GM23338 (cell line): ENCODE measurements at regions not wholly inside any gene's neighbourhood (a gene's known extent, or its start where the extent isn't known, plus 50 kb on each side); places are given as distances from the start of the nearest gene placed in this dataset.

Source experiments
- ATAC-seq: fragments of 200-7000 bp; cut with Tn5 transposase; 3 replicates; pipeline ENCODE4 v1.9.1; 2020
- DNase-seq: peaks from one replicate; pipeline ENCODE4 v3.0.0-alpha.2; 2015; ENCODE audit warnings: low spot score
- H2AFZ ChIP-seq: fragments of 200-600 bp; sonication (generic); 2 replicates; pipeline ENCODE4 v1.8.0; 2016; ENCODE audit warnings: antibody characterized with exemption, mild to moderate bottlenecking, moderate library complexity
- H3F3A ChIP-seq: fragments of 200-600 bp; sonication (generic); replicated peaks from 2 replicates; pipeline ENCODE4 v1.8.0; 2017; ENCODE audit warnings: antibody characterized with exemption, mixed run types, low read depth
- H3K27ac ChIP-seq: fragments of 200-600 bp; sonication (generic); 2 replicates; pipeline ENCODE4 v1.6.1; 2016; ENCODE audit warnings: low read depth
- H3K27me3 ChIP-seq: fragments of 200-600 bp; sonication (generic); 2 replicates; pipeline ENCODE4 v1.8.0; 2016; ENCODE audit warnings: mild to moderate bottlenecking, mixed run types, moderate library complexity; ENCODE audit not compliant: insufficient read depth
- H3K36me3 ChIP-seq: fragments of 200-600 bp; sonication (generic); 2 replicates; pipeline ENCODE4 v1.8.0; 2016; ENCODE audit warnings: mild to moderate bottlenecking; ENCODE audit not compliant: insufficient read depth
- H3K4me1 ChIP-seq: fragments of 200-600 bp; sonication (generic); 2 replicates; pipeline ENCODE4 v1.8.0; 2016; ENCODE audit warnings: mild to moderate bottlenecking, moderate library complexity; ENCODE audit not compliant: insufficient read depth
- H3K4me2 ChIP-seq: fragments of 200-600 bp; sonication (generic); 2 replicates; pipeline ENCODE4 v1.7.1; 2017; ENCODE audit warnings: mixed run types
- H3K4me3 ChIP-seq: fragments of 200-600 bp; sonication (generic); 2 replicates; pipeline ENCODE4 v1.6.1; 2016; ENCODE audit warnings: mixed run types
- H3K79me2 ChIP-seq: fragments of 200-600 bp; sonication (generic); replicated peaks from 2 replicates; pipeline ENCODE4 v1.8.0; 2017; ENCODE audit warnings: mild to moderate bottlenecking; ENCODE audit not compliant: insufficient read depth
- H3K9me2 ChIP-seq: fragments of 200-600 bp; sonication (generic); 2 replicates; pipeline ENCODE4 v1.8.0; 2017; ENCODE audit not compliant: insufficient read depth
- H4K20me1 ChIP-seq: fragments of 200-600 bp; sonication (generic); replicated peaks from 2 replicates; pipeline ENCODE4 v1.8.0; 2017; ENCODE audit warnings: mild to moderate bottlenecking; ENCODE audit not compliant: insufficient read depth
- H3K27ac Mint-ChIP-seq: 2 replicates; pipeline ENCODE4 v1.8.0; 2020; ENCODE audit warnings: inconsistent platforms, mild to moderate bottlenecking, moderate library complexity, mixed read lengths
- H3K27me3 Mint-ChIP-seq: 3 replicates; pipeline ENCODE4 v1.8.0; 2022; ENCODE audit warnings: low read depth, mild to moderate bottlenecking, moderate library complexity, mixed read lengths, inconsistent platforms; ENCODE audit not compliant: insufficient read depth, poor library complexity
- H3K36me3 Mint-ChIP-seq: 3 replicates; pipeline ENCODE4 v1.8.0; 2021; ENCODE audit warnings: low read depth, mild to moderate bottlenecking, inconsistent platforms, moderate library complexity, mixed read lengths
- H3K4me1 Mint-ChIP-seq: 3 replicates; pipeline ENCODE4 v1.8.0; 2020; ENCODE audit warnings: mild to moderate bottlenecking, inconsistent platforms, mixed read lengths
- H3K4me3 Mint-ChIP-seq: 3 replicates; pipeline ENCODE4 v1.8.0; 2021; ENCODE audit warnings: moderate library complexity, mild to moderate bottlenecking, inconsistent platforms, mixed read lengths
- H3K9me3 Mint-ChIP-seq: 3 replicates; pipeline ENCODE4 v1.8.0; 2020; ENCODE audit warnings: moderate library complexity, mild to moderate bottlenecking, inconsistent platforms, mixed read lengths
- CREB1 ChIP-seq: fragments of 250-450 bp; sonication (Bioruptor Pico); IDR thresholded peaks from 2 replicates; pipeline ENCODE4 v1.5.0; 2020; ENCODE audit warnings: low read depth, mild to moderate bottlenecking, moderate library complexity
- EZH2 ChIP-seq: fragments of 200-600 bp; sonication (generic); IDR thresholded peaks from one replicate; pipeline ENCODE4 v1.8.0; 2017; ENCODE audit warnings: antibody characterized with exemption, mild to moderate bottlenecking, low read depth; ENCODE audit not compliant: unreplicated experiment
- EZH2phosphoT487 ChIP-seq: fragments of 200-600 bp; sonication (generic); IDR thresholded peaks from one replicate; pipeline ENCODE4 v1.8.1; 2018; ENCODE audit warnings: antibody characterized with exemption; ENCODE audit not compliant: unreplicated experiment
- JUNB ChIP-seq: IDR thresholded peaks from one replicate; pipeline ENCODE4 v1.6.1; 2016; ENCODE audit warnings: antibody characterized with exemption; ENCODE audit not compliant: unreplicated experiment
- NANOG ChIP-seq: IDR thresholded peaks from 2 replicates; pipeline ENCODE4 v1.6.1; 2016; ENCODE audit warnings: antibody characterized with exemption, borderline replicate concordance
- POLR2AphosphoS5 ChIP-seq: IDR thresholded peaks from 2 replicates; pipeline ENCODE4 v1.6.1; 2016; ENCODE audit warnings: antibody characterized with exemption, low read depth
- STAT1 ChIP-seq: IDR thresholded peaks from one replicate; pipeline ENCODE4 v1.6.1; 2016; ENCODE audit warnings: antibody characterized with exemption; ENCODE audit not compliant: unreplicated experiment
- ZNF114 ChIP-seq: fragments of 250-450 bp; sonication (Bioruptor Pico); IDR thresholded peaks from 2 replicates; pipeline ENCODE4 v1.5.0; 2020; ENCODE audit warnings: mild to moderate bottlenecking, moderate library complexity
- ZNF331 ChIP-seq: fragments of 250-450 bp; sonication (Bioruptor Pico); IDR thresholded peaks from 2 replicates; pipeline ENCODE4 v1.5.0; 2020; ENCODE audit warnings: low read depth, mild to moderate bottlenecking, moderate library complexity
- TF ChIP-seq, protein P1 (sequence below), 2 experiments: fragments of 200-600 bp in 1 of 2; sonication (generic) in 1 of 2; conservative IDR thresholded peaks; 2 replicates each; pipeline versions ENCODE4 v1.5.1 to v1.6.1; 2016 to 2017; ENCODE audit warnings: antibody characterized with exemption in 2 of 2, low read depth in 2 of 2, mild to moderate bottlenecking in 2 of 2, moderate library complexity in 1 of 2
- TF ChIP-seq, protein P2 (sequence below): IDR thresholded peaks from 2 replicates; pipeline ENCODE4 v1.6.1; 2016; ENCODE audit warnings: antibody characterized with exemption
- TF ChIP-seq, protein P3 (sequence below): fragments of 250-450 bp; sonication (Bioruptor Pico); IDR thresholded peaks from 2 replicates; pipeline ENCODE4 v1.5.0; 2020; ENCODE audit warnings: mild to moderate bottlenecking, moderate library complexity
- TF ChIP-seq, protein P4 (sequence below): IDR thresholded peaks from one replicate; pipeline ENCODE4 v1.6.1; 2018; ENCODE audit warnings: antibody characterized with exemption; ENCODE audit not compliant: unreplicated experiment

DNA sequence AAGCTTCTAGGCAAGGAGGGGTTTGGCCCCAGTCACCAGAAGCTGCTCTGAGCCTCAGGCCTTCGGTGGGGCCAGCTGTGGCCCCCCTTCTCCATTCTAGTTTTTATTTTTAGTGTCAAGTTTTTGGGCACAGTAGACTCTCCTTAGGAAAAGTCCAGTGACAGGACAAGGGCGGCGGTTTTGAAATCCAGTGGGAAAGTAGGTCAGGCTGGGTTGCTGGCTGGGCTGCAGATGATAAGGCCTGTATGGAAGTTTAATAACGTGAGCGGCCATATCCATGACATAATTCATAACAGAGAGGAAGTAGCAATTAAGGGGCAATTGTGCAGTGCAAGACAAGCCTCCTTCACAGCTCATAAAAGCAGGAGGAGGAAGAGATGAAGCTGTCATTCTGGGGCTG lies 87.1 kb upstream of the ZNF716 start:
- no peak overlapping the region for H3K27ac ChIP-seq
- DNase-seq (no peak), ATAC-seq (no peak)
- no peaks in the 10 kb centered on the region for H3F3A ChIP-seq
- H3K36me3 ChIP-seq, result no peaks in the 10 kb centered on the region
- peaks cover 100% of the 10 kb centered on the region for H3K9me3 Mint-ChIP-seq
- no peaks in the 10 kb centered on the region for H3K9me2 ChIP-seq
- peaks cover 74% of the 10 kb centered on the region for H3K36me3 Mint-ChIP-seq
- H3K4me1 Mint-ChIP-seq, result no peaks in the 10 kb centered on the region
- TF ChIP-seq EZH2phosphoT487 (no peak), STAT1 (no peak), POLR2AphosphoS5 (no peak), CREB1 (CRISPR knock-in tag) (no peak), JUNB (no peak), ZNF331 (CRISPR knock-in tag) (no peak), ZNF114 (no peak), NANOG (no peak), EZH2 (no peak)
- TF ChIP-seq, protein P1, sequence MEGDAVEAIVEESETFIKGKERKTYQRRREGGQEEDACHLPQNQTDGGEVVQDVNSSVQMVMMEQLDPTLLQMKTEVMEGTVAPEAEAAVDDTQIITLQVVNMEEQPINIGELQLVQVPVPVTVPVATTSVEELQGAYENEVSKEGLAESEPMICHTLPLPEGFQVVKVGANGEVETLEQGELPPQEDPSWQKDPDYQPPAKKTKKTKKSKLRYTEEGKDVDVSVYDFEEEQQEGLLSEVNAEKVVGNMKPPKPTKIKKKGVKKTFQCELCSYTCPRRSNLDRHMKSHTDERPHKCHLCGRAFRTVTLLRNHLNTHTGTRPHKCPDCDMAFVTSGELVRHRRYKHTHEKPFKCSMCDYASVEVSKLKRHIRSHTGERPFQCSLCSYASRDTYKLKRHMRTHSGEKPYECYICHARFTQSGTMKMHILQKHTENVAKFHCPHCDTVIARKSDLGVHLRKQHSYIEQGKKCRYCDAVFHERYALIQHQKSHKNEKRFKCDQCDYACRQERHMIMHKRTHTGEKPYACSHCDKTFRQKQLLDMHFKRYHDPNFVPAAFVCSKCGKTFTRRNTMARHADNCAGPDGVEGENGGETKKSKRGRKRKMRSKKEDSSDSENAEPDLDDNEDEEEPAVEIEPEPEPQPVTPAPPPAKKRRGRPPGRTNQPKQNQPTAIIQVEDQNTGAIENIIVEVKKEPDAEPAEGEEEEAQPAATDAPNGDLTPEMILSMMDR (conservative IDR thresholded peaks at IDR 0.05; ENCODE audit: low read depth in 2 of 2), result no peak
- TF ChIP-seq, protein P2, sequence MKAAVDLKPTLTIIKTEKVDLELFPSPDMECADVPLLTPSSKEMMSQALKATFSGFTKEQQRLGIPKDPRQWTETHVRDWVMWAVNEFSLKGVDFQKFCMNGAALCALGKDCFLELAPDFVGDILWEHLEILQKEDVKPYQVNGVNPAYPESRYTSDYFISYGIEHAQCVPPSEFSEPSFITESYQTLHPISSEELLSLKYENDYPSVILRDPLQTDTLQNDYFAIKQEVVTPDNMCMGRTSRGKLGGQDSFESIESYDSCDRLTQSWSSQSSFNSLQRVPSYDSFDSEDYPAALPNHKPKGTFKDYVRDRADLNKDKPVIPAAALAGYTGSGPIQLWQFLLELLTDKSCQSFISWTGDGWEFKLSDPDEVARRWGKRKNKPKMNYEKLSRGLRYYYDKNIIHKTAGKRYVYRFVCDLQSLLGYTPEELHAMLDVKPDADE, result no peak
- TF ChIP-seq, protein P3, sequence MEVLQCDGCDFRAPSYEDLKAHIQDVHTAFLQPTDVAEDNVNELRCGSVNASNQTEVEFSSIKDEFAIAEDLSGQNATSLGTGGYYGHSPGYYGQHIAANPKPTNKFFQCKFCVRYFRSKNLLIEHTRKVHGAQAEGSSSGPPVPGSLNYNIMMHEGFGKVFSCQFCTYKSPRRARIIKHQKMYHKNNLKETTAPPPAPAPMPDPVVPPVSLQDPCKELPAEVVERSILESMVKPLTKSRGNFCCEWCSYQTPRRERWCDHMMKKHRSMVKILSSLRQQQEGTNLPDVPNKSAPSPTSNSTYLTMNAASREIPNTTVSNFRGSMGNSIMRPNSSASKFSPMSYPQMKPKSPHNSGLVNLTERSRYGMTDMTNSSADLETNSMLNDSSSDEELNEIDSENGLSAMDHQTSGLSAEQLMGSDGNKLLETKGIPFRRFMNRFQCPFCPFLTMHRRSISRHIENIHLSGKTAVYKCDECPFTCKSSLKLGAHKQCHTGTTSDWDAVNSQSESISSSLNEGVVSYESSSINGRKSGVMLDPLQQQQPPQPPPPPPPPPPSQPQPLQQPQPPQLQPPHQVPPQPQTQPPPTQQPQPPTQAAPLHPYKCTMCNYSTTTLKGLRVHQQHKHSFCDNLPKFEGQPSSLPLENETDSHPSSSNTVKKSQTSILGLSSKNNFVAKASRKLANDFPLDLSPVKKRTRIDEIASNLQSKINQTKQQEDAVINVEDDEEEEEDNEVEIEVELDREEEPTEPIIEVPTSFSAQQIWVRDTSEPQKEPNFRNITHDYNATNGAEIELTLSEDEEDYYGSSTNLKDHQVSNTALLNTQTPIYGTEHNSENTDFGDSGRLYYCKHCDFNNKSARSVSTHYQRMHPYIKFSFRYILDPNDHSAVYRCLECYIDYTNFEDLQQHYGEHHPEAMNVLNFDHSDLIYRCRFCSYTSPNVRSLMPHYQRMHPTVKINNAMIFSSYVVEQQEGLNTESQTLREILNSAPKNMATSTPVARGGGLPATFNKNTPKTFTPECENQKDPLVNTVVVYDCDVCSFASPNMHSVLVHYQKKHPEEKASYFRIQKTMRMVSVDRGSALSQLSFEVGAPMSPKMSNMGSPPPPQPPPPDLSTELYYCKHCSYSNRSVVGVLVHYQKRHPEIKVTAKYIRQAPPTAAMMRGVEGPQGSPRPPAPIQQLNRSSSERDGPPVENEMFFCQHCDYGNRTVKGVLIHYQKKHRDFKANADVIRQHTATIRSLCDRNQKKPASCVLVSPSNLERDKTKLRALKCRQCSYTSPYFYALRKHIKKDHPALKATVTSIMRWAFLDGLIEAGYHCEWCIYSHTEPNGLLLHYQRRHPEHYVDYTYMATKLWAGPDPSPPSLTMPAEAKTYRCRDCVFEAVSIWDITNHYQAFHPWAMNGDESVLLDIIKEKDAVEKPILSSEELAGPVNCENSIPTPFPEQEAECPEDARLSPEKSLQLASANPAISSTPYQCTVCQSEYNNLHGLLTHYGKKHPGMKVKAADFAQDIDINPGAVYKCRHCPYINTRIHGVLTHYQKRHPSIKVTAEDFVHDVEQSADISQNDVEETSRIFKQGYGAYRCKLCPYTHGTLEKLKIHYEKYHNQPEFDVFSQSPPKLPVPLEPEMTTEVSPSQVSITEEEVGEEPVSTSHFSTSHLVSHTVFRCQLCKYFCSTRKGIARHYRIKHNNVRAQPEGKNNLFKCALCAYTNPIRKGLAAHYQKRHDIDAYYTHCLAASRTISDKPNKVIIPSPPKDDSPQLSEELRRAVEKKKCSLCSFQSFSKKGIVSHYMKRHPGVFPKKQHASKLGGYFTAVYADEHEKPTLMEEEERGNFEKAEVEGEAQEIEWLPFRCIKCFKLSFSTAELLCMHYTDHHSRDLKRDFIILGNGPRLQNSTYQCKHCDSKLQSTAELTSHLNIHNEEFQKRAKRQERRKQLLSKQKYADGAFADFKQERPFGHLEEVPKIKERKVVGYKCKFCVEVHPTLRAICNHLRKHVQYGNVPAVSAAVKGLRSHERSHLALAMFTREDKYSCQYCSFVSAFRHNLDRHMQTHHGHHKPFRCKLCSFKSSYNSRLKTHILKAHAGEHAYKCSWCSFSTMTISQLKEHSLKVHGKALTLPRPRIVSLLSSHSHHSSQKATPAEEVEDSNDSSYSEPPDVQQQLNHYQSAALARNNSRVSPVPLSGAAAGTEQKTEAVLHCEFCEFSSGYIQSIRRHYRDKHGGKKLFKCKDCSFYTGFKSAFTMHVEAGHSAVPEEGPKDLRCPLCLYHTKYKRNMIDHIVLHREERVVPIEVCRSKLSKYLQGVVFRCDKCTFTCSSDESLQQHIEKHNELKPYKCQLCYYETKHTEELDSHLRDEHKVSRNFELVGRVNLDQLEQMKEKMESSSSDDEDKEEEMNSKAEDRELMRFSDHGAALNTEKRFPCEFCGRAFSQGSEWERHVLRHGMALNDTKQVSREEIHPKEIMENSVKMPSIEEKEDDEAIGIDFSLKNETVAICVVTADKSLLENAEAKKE (CRISPR knock-in tag), result no peak
- TF ChIP-seq, protein P4, sequence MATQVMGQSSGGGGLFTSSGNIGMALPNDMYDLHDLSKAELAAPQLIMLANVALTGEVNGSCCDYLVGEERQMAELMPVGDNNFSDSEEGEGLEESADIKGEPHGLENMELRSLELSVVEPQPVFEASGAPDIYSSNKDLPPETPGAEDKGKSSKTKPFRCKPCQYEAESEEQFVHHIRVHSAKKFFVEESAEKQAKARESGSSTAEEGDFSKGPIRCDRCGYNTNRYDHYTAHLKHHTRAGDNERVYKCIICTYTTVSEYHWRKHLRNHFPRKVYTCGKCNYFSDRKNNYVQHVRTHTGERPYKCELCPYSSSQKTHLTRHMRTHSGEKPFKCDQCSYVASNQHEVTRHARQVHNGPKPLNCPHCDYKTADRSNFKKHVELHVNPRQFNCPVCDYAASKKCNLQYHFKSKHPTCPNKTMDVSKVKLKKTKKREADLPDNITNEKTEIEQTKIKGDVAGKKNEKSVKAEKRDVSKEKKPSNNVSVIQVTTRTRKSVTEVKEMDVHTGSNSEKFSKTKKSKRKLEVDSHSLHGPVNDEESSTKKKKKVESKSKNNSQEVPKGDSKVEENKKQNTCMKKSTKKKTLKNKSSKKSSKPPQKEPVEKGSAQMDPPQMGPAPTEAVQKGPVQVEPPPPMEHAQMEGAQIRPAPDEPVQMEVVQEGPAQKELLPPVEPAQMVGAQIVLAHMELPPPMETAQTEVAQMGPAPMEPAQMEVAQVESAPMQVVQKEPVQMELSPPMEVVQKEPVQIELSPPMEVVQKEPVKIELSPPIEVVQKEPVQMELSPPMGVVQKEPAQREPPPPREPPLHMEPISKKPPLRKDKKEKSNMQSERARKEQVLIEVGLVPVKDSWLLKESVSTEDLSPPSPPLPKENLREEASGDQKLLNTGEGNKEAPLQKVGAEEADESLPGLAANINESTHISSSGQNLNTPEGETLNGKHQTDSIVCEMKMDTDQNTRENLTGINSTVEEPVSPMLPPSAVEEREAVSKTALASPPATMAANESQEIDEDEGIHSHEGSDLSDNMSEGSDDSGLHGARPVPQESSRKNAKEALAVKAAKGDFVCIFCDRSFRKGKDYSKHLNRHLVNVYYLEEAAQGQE, result no peak
- H3K4me1 ChIP-seq, result no peaks in the 10 kb centered on the region
- no peak overlapping the region for H2AFZ ChIP-seq
- H3K27me3 Mint-ChIP-seq, result peaks cover 4% of the 10 kb centered on the region
- no peak overlapping the region for H3K27ac Mint-ChIP-seq
- no peak overlapping the region for H3K4me3 ChIP-seq
- no peaks in the 10 kb centered on the region for H3K27me3 ChIP-seq
- H3K4me2 ChIP-seq, result no peak overlapping the region
- no peak overlapping the region for H3K4me3 Mint-ChIP-seq
- no peaks in the 10 kb centered on the region for H3K79me2 ChIP-seq
- no peaks in the 10 kb centered on the region for H4K20me1 ChIP-seq
